ENCODE measurements at regions not wholly inside any gene's neighbourhood (a gene's known extent, or its start where the extent isn't known, plus 50 kb on each side); places are given as distances from the start of the nearest gene placed in this dataset.

- DNase-seq (ENCODE audit: low read depth): no peak
Observed at GRCh38 chr4:81946996-81947395, 426.8 kb downstream of the HNRNPD start.

- DNase-seq (ENCODE audit: low read depth): no peak
Observed at GRCh38 chr4:81930506-81931238, 443.1 kb downstream of the HNRNPD start.

DNA sequence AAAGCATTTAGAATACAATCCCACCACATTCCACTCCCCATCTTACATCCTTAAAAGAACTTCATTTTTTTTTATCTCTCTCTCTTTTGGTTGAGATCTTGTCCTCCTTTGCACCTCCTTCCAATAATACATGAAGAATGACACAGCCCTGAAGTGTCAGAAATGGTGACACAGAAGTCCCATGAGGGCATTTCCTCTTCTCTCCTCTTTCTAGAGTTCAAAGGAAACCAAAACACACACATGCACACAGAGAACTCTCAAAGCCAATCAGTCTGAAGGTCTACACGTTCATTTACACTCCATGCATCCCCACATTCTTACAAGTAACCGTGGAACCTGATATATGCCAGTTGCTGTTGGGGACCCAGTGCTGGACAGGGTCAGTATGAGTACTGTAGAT, 450.7 kb downstream of the HNRNPD start:
- DNase-seq (ENCODE audit: low read depth): no peak

- no peak for DNase-seq (ENCODE audit: low read depth)
Observed at GRCh38 chr4:81922313-81922712, 450.6 kb upstream of the RASGEF1B start.

DNA sequence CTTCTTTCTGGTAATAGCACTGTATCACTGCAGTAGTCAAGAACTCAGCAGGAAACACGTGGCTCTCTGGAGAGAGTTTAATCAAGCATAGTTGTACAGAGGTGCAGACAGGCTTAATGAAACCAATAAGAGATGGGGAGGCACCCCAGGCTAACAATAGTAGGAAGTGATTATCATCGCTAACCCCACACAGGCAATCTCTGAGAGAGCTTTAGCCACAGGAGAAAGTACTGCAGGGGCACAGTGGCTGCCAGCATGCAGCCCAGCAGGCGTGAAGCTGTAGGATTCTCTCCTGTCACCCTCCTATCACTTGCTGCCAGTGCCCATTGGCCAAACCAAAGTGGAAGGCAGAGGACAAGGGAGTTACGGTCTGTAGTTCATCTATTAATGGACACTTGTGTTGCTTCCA, 450.0 kb upstream of the RASGEF1B start:
- no peak for DNase-seq (ENCODE audit: low read depth)

DNA sequence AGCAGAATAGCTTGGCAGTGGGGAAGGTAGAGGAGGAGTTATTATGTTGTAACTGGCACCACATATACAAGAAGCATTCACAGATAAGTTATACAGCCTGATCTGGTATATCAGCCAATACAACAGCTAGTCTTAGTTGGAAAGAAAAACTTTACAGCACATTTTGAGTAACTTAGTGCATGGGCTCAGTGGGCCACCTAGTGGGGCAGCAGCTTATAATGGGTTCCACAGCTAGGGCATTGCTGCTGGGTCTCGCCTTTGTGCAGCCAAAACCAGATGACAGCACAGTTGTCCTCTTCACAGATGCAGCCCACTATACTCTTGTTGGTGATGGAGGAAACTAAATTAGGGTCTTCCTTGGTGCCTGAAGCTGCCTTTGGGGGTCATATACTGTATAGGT, 448.1 kb upstream of the RASGEF1B start:
- DNase-seq (ENCODE audit: low read depth): no peak

- peak; percentile 1 for DNase-seq (ENCODE audit: low read depth)
Observed at GRCh38 chr4:81919223-81919622, 447.5 kb upstream of the RASGEF1B start.

GRCh38 chr4:81915430-81915829, 443.7 kb upstream of the RASGEF1B start:
- no peak for DNase-seq (ENCODE audit: low read depth)

DNA sequence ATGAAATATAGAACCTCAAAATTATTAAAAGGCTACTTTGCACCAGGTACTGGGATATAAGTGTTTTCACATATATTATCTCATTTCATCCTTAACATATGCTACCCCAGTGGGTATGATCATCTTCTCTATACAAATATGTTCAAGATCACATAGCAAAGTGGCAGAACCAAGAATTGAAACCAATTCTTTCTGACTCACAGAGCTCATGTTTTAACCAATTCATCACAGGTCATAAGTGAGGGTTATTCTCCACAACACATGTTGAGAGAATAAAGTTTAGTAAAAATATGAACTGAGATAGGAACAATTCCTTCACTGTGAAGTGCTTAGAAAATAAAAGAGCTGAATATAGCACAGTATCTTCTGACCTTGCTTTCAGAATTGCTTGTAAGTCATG, 442.9 kb upstream of the RASGEF1B start:
- DNase-seq (ENCODE audit: low read depth): no peak

DNA sequence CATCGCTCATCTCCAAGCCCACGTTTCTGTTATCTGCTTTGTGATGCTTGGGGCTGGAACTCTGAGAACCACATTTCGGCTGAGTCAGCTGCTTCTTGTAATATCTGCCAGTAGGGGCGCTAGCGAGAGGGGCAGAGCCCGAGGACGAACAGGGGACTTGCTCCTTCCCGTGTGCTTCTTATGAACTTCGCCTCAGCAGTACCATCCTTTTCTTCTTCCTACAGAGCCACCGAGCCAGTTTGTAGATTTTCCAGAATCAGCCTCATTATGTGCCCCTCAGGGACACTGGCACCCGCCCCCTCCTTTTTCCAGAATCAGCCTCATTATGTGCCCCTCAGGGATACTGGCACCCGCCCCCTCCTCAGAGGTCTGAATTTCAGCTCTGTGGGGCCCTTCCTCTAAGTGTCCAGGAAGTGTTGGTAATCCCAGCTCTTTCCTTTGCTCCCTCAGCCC, 441.7 kb upstream of the RASGEF1B start:
- DNase-seq (ENCODE audit: low read depth): peak; percentile 24

DNA sequence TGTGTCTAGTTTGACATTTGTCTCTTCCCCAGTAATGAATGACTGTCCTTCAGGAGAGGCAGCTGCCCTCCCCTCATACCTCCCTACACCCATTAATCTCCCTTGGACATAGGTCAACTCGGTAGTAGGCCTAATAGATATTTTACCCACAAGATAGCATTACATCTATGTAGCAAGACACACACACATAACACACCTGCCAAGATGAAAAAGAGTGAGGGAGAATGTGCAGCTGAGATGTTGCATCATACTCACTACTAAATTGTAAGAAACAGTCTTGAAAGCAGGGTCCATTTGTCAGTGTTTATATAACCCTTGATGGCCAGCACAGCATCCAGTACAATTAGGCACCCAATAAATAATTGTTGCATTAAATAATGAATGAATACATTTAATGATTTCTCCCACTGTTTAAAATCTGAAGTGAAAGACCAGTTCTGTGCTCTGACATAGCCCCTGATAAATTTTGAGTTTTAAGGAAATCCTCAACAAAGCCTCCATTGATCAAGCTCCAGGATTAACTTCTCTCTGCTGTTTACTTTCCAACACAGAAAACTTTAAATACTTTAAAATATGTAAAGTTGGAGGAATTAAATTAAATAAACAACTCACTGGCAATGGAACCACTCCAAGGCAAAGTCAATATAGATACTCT, 440.8 kb upstream of the RASGEF1B start:
- no peak for DNase-seq (ENCODE audit: low read depth)

DNA sequence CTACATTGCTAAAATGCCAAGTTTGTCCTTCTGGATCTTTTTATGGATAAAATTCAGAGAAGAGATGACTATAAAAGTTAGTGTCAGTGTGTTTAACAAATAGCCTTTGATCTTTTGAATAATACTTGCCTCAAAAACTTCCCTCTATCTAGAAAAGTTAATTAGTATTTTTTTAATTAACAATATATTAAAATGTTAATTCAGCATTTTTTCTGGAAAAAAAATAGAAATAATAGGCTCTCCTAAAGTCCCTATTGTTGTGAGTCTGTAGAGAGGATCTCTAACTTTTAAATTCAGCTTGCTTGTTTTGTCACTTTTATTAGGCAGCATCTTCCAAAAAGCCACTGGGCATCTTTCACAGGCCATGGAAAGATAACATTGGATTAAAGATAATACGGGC, 435.2 kb upstream of the RASGEF1B start:
- no peak for DNase-seq (ENCODE audit: low read depth)

DNA sequence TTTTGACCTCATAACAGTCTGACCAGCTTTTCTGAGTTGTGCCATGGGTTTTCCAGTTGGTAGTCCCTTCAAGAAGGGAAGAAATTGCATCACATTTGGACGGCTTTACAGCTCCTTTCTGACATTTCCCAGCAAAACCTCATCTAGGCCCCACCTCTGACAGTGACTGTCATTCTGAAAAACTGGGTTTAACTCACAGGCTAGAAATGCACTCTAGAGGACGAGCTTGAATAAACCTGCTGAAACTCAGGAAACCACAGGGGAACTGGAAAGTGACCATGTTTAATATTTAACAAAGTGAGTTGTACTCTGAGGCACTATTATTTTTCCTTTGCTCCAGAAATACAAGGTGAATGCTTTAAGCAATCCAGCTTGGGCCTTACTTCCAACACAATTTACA, 434.3 kb upstream of the RASGEF1B start:
- DNase-seq (ENCODE audit: low read depth): no peak

GRCh38 chr4:81904121-81904520, 432.4 kb upstream of the RASGEF1B start:
- DNase-seq (ENCODE audit: low read depth): no peak

GRCh38 chr4:81903212-81903611, 431.5 kb upstream of the RASGEF1B start:
- no peak for DNase-seq (ENCODE audit: low read depth)

DNA sequence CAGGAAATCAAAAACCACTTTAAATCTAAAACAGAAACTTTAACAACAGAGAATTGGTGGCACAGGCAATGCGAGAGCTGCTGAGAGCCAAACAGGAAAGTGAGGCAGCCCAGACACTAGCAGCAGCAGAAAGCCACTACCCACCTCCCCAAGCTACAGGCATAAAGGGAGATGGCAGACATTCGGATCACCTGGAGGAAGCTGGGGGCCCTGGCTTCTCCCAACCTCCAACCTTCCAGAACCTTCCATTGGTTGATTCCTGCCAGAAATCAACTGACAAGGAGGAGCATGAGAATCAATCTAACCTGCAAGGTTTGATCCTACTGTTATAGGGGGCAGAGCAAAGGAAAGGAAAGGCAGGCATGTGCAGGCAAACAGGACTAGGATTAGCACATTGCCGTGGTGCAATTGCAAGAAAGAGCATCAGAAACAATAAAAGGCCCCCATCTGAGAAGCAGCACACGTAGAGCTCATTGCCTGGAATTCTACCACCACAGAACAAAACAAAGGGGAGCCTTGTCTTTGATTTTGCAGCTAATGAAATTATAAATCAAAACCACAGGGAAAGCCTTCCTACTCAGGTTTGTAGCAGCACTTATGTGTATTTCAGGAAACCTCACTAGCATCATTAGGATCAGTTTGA, 427.3 kb upstream of the RASGEF1B start:
- DNase-seq (ENCODE audit: low read depth): no peak

- no peak for DNase-seq (ENCODE audit: low read depth)
Observed at GRCh38 chr4:81896936-81897335, 425.2 kb upstream of the RASGEF1B start.

- no peak for DNase-seq (ENCODE audit: low read depth)
Observed at GRCh38 chr4:81891005-81891996, 419.6 kb upstream of the RASGEF1B start.

DNA sequence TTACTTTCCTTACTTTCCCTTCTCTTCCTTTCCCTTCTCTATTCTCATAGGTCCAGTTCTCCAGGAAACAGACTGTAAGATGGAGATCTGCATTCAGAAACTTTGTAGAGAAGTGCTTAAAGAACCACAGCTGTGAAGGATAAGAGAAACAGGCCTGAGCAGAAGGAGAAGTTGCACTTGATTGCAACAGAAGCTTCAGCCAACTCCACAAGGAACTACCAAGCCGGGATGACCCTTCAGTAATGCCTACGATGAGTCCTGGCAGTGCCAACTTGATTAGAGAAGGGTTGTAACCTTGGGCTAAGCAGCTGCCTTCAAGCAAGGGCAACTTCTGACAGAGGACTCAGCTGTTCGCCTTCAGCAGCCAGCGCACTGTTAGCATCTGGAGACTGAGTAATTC, 413.3 kb upstream of the RASGEF1B start:
- DNase-seq (ENCODE audit: low read depth): no peak

DNA sequence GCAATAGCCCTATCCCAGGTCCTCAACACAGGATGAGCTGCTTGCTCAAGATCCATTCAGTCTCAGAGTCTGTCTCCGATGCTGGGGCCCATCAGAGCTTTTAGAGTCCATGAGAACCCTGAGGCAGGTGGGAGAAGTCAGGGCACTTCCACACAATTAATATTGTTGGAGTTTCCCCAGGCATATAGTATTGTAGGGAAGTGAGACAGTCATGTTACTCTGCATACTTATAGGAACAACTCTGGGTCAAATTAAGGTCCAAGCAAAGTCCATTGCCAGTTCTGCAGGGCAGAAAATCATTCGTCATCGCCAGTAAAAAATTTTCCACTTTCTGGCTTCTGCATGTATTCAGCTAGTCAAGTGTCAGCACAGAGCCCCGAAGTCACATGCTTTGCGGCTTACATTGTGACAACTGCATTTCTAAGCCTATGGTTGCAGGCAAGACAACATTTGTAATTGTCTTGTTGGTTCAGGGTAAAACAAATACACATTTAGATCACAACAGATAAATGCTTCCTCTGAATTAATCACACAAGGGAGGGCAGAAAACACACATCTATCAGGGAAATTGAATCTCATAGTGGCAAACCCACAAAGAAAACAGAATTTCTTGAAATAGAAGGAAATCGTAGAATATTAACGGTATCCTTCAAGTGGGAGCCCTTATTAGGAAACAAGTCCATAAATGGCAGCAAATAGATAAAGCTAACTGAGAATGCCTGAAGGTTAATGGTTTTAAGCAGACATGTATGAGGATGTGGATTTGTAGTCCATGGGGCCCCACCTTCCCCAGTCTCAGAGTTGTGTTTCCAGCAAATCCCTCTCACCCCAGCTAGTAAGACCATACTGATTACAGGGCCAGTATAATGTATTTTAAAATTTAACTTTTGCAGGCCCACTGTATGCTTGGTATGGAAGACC, 412.1 kb upstream of the RASGEF1B start:
- DNase-seq (ENCODE audit: low read depth): no peak

DNA sequence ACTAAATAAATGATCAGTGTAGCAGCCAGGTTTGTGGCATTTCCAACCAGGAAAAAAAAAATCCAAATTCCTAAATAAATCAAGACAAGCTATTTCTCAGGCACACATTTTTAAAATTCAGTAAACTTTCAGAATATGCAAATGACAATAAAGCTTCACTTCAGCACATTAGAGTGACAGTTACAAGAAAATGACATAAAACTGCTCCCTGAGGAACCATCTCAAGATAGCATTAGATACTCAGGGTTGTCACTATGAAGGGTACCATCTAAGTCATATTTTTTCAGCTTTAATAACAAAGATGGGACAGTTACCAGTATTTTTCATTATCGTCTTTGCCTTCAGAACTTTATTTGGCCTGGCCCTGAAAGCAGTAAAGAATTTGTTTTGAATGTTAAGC, 411.3 kb upstream of the RASGEF1B start:
- no peak for DNase-seq (ENCODE audit: low read depth)
